ENCODE measurements at regions not wholly inside any gene's neighbourhood (a gene's known extent, or its start where the extent isn't known, plus 50 kb on each side); places are given as distances from the start of the nearest gene placed in this dataset.

GRCh38 chr6:133688705-133689492, 200.0 kb upstream of the TCF21 start:
- TF ChIP-seq CTCF (conservative IDR thresholded peaks at IDR 0.05; ENCODE audit: low read depth, low read length) (no peak), RAD21 (IDR thresholded peaks at IDR 0.05; ENCODE audit: low read length) (no peak)

Data from IMR-90 (cell line).